ENCODE measurements at regions not wholly inside any gene's neighbourhood (a gene's known extent, or its start where the extent isn't known, plus 50 kb on each side); places are given as distances from the start of the nearest gene placed in this dataset.

- H3K36me3 ChIP-seq (ENCODE audit: control insufficient read depth, insufficient read depth, low read length), result no peaks in the 10 kb centered on the region
- no peak overlapping the region for H3K4me3 ChIP-seq (ENCODE audit: low read depth, low read length)
- no peak for DNase-seq (ENCODE audit: low read depth)
- TF ChIP-seq CTCF (IDR thresholded peaks at IDR 0.05; ENCODE audit: insufficient read depth, low read length, poor library complexity, severe bottlenecking), result no peak
- H3K27me3 ChIP-seq (ENCODE audit: control insufficient read depth, insufficient read depth, low read length), result no peaks in the 10 kb centered on the region
These were observed 399.2 kb downstream of the NLGN4X start for GRCh38 chrX:5829469-5829868.

GRCh38 chrX:5829060-5829459 lies 399.6 kb downstream of the NLGN4X start:
- DNase-seq (ENCODE audit: low read depth), result no peak
- no peaks in the 10 kb centered on the region for H3K27me3 ChIP-seq (ENCODE audit: control insufficient read depth, insufficient read depth, low read length)
- H3K4me3 ChIP-seq (ENCODE audit: low read depth, low read length), result no peak overlapping the region
- H3K36me3 ChIP-seq (ENCODE audit: control insufficient read depth, insufficient read depth, low read length), result no peaks in the 10 kb centered on the region
- no peak for TF ChIP-seq CTCF (IDR thresholded peaks at IDR 0.05; ENCODE audit: insufficient read depth, low read length, poor library complexity, severe bottlenecking)

GRCh38 chrX:5823903-5824302 lies 404.8 kb downstream of the NLGN4X start:
- H3K4me3 ChIP-seq (ENCODE audit: low read depth, low read length), result no peak overlapping the region
- no peak for DNase-seq (ENCODE audit: low read depth)
- H3K36me3 ChIP-seq (ENCODE audit: control insufficient read depth, insufficient read depth, low read length), result no peaks in the 10 kb centered on the region
- no peaks in the 10 kb centered on the region for H3K27me3 ChIP-seq (ENCODE audit: control insufficient read depth, insufficient read depth, low read length)
- no peak for TF ChIP-seq CTCF (IDR thresholded peaks at IDR 0.05; ENCODE audit: insufficient read depth, low read length, poor library complexity, severe bottlenecking)

- H3K36me3 ChIP-seq (ENCODE audit: control insufficient read depth, insufficient read depth, low read length), result no peaks in the 10 kb centered on the region
- H3K27me3 ChIP-seq (ENCODE audit: control insufficient read depth, insufficient read depth, low read length), result no peaks in the 10 kb centered on the region
- no peak for TF ChIP-seq CTCF (IDR thresholded peaks at IDR 0.05; ENCODE audit: insufficient read depth, low read length, poor library complexity, severe bottlenecking)
- DNase-seq (ENCODE audit: low read depth), result no peak
- H3K4me3 ChIP-seq (ENCODE audit: low read depth, low read length), result no peak overlapping the region
These were observed 418.0 kb downstream of the NLGN4X start for GRCh38 chrX:5810636-5811035.

GRCh38 chrX:5807181-5807580 lies 421.5 kb downstream of the NLGN4X start:
- TF ChIP-seq CTCF (IDR thresholded peaks at IDR 0.05; ENCODE audit: insufficient read depth, low read length, poor library complexity, severe bottlenecking), result no peak
- no peak for DNase-seq (ENCODE audit: low read depth)
- Histone ChIP-seq H3K4me3 (ENCODE audit: low read depth, low read length) (no peak overlapping the region), H3K27me3 (ENCODE audit: control insufficient read depth, insufficient read depth, low read length) (no peaks in the 10 kb centered on the region), H3K36me3 (ENCODE audit: control insufficient read depth, insufficient read depth, low read length) (no peaks in the 10 kb centered on the region)

- H3K4me3 ChIP-seq (ENCODE audit: low read depth, low read length), result no peak overlapping the region
- no peaks in the 10 kb centered on the region for H3K36me3 ChIP-seq (ENCODE audit: control insufficient read depth, insufficient read depth, low read length)
- DNase-seq (ENCODE audit: low read depth), result no peak
- H3K27me3 ChIP-seq (ENCODE audit: control insufficient read depth, insufficient read depth, low read length), result no peaks in the 10 kb centered on the region
- TF ChIP-seq CTCF (IDR thresholded peaks at IDR 0.05; ENCODE audit: insufficient read depth, low read length, poor library complexity, severe bottlenecking), result no peak
These were observed 426.3 kb downstream of the NLGN4X start for GRCh38 chrX:5802391-5802790.

Measured in kidney epithelial cell (primary cell).